GM21447 (cell line): ENCODE measurements at regions not wholly inside any gene's neighbourhood (a gene's known extent, or its start where the extent isn't known, plus 50 kb on each side); places are given as distances from the start of the nearest gene placed in this dataset.

Experiments
- ATAC-seq: cut with Tn5 transposase; IDR thresholded peaks from one replicate; pipeline ENCODE4 v1.9.1; 2021; ENCODE audit not compliant: unreplicated experiment

- ATAC-seq: no peak
Measured at GRCh38 chr6:163901681-163902080, 487.2 kb downstream of the QKI start.

DNA sequence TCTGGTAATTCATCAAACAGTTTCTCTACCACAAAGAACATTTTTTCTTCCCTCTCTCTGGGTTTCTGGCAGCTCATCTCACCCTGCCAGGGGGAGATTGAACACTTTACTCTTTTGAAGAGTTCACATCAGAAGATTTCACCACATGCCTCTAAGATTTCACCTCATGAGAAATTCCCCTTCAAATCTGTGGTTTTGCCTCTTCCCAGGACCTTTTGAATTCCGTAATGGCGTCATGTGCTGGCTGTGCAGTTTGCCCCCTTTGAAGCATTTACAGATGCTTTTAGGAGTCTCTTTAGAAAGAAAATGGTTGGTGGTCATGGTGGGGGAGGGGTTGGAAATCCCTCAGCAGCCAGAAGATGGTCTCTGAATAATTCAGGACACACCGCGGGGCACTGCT, 486.1 kb downstream of the QKI start:
- ATAC-seq: no peak

DNA sequence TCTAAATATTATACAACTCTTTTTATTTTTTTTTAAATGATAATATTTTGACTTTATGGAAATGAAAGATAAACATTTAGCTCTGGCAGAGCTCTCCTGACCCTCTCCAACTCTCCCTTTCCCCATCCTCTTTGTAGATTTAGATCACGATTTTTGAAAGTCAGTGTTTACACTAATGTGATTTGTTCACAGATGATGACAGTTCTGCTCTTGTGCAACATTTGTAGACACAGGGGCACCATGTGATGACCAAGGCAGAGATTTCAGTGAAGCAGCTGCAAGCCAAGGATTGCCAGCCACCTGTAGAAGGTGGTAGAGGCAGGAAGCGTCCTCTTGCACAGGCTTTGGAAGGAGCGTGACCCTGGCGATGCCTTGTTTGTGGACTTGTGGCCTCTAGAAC, 483.2 kb downstream of the QKI start:
- no peak for ATAC-seq

- no peak for ATAC-seq
Measured at GRCh38 chr6:163897030-163897429, 482.5 kb downstream of the QKI start.

DNA sequence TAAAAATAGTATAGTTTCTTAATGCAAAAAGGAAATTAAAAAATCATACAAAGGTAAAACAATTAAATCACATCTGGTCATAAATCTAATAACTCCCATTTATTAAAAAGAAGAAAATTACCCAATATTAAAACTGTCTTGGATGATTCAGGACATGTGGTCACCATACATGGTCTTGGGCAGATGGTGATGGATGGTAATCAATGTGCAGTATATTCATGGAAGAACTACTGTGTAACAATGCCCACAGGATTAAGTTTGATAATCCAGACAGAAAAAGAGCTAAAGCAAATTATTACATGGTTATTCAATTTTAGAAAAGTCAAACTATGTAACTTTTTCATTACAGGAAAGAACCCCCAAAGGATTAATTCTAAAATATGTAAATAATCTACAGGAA, 480.6 kb downstream of the QKI start:
- ATAC-seq: no peak

GRCh38 chr6:163893609-163894189, 479.2 kb downstream of the QKI start:
- no peak for ATAC-seq

DNA sequence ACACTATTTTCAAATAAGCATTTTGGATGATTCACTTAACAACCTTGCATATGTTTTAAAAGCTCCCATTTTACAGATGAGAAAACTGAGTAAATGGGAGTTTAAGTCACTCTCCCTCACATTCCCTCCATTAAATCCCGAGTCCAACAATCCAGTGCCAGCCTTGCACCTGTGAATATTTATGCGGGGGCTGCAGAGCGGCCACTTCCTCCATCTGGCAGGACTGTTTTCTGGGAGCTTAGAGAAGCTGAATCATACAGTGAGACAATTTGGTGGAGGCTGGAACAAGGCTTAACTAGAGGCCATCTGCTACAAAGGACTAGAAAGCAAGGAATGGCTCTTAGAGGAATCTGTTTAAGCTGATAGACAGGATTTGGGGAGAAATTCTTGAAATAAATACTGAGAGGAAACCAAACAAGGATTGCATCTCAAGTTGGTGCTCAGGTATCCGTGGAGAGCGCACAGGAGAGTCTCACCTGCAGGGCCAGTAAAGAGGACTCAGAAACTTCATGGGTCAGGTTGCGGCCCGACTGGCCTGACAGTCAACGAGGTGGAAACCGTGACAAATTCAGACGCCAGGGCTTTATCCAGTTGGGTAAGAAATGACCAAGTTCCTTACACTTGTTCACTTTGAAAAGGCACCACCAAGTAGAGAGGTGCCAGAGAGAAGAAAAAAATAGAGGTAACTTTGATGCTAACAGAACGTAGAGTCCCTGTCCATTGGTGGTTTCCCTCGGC, 478.5 kb downstream of the QKI start:
- ATAC-seq: no peak

- no peak for ATAC-seq
Measured at GRCh38 chr6:163889904-163890514, 475.5 kb downstream of the QKI start.

- no peak for ATAC-seq
Measured at GRCh38 chr6:163888030-163888819, 473.7 kb downstream of the QKI start.

DNA sequence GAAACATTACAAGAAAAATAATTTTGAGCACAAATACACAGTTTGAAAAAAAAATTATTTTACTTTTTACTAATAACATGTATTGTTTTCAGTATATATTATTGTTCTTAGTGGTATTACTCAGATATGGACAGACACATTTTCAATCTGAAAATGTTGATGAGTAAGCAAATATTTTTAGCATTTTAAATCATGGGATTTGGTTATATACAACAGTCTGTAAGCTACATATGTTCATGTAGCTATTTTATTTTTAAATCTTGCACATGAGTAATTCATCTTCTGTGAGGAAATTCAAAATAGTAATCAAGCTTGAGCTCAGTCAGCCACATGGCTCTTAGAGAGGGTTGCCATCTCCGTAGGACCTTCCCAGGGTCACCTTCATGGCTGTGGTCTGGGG, 471.9 kb downstream of the QKI start:
- ATAC-seq: no peak

DNA sequence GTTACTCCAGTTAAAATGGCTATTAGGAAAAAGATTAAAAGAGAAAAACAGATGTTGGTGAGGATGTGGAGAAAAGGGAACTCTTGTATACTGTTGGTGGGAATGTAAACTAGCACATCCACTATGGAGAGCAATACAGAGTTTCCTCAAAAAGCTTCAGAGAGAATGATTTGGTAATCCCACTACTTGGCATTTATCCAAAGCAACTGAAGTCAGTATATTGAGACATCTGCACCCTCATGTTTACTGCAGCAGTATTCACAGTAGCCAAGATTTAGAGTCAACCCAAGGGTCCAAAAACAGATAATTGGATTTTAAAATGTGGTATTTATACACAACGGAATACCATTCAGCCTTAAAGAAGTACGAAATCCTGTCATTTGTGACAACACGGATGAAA, 469.5 kb downstream of the QKI start:
- no peak for ATAC-seq

- ATAC-seq: no peak
Measured at GRCh38 chr6:163878698-163879097, 464.2 kb downstream of the QKI start.

DNA sequence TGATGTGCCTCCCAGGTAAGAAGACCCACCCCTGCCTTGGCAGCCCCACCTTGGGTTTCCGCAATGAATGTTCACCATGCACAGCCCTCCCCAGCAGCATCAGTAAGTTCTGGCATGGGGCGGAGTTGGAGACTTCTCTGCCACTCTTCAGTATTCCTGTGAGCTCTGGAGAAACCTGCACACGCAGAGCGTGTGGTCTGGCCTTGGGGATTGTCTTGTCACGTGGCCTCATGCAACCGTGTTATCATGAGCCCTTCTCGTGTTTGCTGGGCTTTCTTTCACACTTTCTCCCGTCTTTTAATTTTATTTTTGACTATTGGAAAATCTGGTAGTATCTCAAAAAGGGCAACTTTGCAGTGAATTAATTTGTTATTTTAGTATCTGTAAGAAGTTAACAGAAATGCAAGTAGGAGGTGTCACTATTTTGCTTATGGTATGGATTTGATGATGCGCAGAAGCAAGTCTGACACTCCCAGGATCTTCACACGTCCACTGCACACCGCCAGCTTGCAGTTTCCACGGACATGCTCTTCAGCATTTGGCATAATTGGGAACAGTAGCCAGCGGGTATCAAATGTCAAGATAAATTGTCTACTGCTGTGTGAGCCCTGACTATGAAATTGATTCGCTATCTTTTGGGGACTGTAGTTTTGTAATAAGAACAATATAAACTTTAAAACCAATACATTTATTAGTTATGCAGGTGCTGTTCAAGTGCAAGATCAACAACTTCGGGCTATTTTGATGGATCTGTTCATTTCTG, 463.5 kb downstream of the QKI start:
- no peak for ATAC-seq

- no peak for ATAC-seq
Measured at GRCh38 chr6:163876391-163876790, 461.9 kb downstream of the QKI start.

- no peak for ATAC-seq
Measured at GRCh38 chr6:163874784-163875183, 460.3 kb downstream of the QKI start.

DNA sequence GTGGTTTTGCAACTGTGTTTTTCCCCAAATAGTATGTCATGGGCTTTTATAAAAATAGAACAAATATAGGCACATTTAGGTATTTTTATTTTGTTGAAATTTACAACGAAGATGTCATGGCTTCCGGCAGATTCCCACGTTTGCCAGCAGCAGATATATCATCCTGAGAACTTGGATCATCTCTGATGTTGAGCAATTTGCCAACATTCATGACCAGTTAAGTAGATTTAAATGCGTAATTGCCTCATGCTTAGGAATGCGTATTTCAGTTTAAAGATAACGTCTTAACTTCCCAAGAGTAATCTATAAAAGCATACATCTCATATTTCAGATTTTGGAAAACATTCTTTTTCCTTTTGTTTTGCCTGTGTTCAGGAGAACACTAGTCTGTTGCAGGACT, 457.8 kb downstream of the QKI start:
- ATAC-seq: no peak

DNA sequence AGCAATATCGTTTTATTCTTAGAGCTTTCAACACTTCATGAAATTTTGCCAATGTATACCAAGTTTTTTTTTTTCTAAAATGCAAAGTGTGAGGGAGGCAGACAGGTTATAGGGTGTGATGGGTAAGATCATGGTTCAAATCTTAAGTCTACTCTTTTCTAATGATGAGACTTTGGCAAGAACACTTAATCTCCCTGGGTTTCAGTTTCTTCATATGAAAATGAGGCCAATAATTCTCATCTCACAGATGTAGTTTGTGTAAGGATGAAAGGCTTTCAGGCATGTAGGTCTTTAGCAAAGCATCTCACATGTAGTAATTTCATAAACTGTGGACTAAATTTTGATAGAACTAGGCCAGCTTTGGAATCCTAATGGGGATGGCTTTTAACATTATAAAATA, 457.1 kb downstream of the QKI start:
- ATAC-seq: no peak

DNA sequence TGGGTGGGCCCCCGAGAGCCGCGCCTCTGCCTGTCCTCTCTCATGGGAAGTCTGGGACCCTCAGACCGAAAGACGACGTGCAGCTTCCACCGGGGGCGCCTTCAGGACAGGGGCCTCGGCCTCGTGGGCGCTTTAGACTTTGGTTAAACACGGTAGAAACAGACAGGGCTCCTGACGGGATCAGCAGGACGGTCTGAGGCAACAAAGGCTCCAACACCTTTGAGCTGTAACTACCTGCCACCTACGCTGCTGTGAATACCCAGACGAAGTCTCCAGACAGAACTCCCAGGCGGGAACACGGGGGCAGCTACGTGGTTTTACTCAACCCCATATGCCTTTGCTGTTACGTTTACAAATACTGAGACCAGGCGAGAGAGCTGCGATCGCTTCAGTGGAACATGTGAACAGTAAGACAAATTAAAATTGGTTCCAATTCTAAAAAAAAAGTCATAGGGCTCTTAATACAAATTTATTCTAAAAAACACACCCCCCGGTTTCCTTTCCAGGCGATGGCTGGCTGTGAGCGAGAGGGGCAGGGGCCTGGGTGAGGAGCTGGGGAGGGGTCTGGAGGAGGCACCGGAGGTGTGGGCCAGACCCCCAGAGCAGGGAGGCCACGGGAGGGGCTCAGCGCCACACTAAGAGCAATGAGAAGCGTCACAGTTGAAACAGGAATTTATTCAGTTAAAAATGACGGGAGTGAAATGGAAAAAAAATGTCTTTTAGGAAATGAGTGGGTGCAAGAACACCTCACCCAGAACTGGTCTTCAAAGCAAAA, 453.2 kb downstream of the QKI start:
- no peak for ATAC-seq

- ATAC-seq: no peak
Measured at GRCh38 chr6:163866192-163866591, 451.7 kb downstream of the QKI start.

DNA sequence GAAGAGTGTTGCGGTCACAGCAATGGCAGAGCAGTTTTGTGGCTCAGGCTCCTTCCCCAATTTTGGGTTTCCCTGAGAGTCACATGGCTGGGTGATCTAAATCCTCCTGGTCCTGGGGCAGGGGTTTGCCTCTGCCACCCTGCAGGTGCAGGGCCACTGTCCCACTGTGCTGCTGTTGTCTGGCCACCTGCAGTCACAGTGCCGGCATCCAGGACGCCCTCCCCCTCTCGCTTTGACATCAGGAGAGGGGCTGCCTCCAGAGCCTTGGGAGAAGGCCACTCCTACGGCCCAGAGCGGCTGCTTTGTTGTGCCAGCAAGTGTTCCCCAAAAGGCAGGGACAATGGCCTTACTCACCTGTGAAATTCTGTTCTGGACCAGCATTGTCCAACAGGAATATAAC, 449.0 kb downstream of the QKI start:
- ATAC-seq: no peak
